ENCODE measurements at regions not wholly inside any gene's neighbourhood (a gene's known extent, or its start where the extent isn't known, plus 50 kb on each side); places are given as distances from the start of the nearest gene placed in this dataset.

DNA sequence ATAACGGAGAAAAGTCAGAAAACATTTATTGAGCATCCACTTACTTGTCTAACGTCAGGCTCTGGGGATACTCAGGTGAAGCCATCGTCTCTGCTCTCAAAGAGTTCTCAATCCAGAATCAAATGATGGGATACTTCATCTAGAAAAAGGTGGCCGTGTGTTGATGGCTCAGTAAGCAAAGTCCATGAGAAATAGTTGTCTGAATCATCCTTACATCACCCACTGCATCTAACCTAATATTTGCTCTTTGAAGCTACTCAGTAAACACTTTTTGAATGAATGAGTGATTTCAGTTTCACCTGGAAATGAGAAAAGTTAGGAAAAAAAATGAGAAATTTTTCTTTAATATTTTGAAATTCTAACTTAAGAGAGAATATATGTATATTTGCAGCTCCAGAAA is 155.3 kb upstream of the PKN2 start:
- H3K4me3 ChIP-seq (ENCODE audit: control insufficient read depth, low read depth, low read length) = no peak overlapping the region
- no peak for DNase-seq (ENCODE audit: low read depth)
- TF ChIP-seq, protein P1, sequence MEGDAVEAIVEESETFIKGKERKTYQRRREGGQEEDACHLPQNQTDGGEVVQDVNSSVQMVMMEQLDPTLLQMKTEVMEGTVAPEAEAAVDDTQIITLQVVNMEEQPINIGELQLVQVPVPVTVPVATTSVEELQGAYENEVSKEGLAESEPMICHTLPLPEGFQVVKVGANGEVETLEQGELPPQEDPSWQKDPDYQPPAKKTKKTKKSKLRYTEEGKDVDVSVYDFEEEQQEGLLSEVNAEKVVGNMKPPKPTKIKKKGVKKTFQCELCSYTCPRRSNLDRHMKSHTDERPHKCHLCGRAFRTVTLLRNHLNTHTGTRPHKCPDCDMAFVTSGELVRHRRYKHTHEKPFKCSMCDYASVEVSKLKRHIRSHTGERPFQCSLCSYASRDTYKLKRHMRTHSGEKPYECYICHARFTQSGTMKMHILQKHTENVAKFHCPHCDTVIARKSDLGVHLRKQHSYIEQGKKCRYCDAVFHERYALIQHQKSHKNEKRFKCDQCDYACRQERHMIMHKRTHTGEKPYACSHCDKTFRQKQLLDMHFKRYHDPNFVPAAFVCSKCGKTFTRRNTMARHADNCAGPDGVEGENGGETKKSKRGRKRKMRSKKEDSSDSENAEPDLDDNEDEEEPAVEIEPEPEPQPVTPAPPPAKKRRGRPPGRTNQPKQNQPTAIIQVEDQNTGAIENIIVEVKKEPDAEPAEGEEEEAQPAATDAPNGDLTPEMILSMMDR (conservative IDR thresholded peaks at IDR 0.05; ENCODE audit: control insufficient read depth, insufficient read depth, low read depth, low read length) = no peak

DNA sequence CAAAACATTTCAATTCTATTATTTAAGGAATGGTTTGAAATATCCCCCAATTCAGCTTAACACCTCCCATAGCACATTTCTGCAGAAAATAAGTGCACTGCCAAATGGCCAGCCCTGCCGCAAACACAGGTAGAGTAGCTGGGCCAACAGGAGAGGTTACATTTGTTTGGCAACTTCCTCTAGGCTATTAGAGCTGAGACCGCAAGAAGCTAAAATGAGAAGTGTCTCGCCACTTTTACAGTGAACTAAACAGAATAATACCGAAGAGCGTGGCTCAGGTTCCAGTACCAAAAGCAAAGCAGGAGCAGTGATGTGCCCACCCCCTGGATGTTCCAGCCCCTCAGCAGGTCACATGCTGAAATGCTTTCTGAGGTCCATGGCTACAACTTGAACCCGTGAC is 154.5 kb upstream of the PKN2 start:
- H3K4me3 ChIP-seq (ENCODE audit: control insufficient read depth, low read depth, low read length) = no peak overlapping the region
- TF ChIP-seq, protein P1 (conservative IDR thresholded peaks at IDR 0.05; ENCODE audit: control insufficient read depth, insufficient read depth, low read depth, low read length) = no peak
- no peak for DNase-seq (ENCODE audit: low read depth)

DNA sequence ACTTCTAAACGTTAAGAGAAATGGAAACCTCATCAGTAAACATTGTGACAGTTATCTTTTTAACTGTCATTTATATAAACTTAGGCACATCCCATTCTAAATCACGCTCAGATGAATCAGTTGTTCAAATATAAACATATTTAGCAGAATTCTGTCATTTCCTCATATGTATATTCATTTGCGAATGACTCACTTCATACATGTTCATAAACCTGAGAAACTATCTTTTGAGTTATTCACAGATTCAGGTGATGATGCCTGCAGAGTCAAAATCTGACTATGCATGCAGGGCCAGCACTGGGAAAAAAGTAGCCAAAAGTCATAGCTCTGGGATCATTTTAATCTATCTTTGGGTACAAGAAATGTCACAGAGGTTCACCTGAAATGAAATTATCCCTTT is 153.8 kb upstream of the PKN2 start:
- no peak overlapping the region for H3K4me3 ChIP-seq (ENCODE audit: control insufficient read depth, low read depth, low read length)
- TF ChIP-seq, protein P1 (conservative IDR thresholded peaks at IDR 0.05; ENCODE audit: control insufficient read depth, insufficient read depth, low read depth, low read length) = no peak
- no peak for DNase-seq (ENCODE audit: low read depth)

DNA sequence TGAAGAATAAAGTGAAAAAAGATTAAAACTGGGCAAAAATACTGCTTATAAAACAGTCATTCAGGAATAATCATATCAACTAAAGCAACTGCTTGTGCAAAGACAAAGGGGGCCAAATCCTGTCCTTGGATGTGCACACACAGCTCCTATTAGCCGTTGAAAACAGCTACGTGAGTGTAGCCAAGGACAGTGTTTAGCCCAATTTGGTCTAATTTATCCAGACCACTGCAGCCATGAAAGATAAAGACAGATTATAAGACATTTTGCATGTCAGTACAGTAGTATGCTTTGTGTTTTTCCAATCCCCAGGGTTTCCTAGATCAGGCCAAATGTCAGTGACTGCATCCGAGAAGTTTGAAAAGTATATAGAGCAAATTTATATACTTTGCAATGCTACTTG is 146.3 kb upstream of the PKN2 start:
- DNase-seq (ENCODE audit: low read depth) = no peak
- H3K4me3 ChIP-seq (ENCODE audit: control insufficient read depth, low read depth, low read length) = no peak overlapping the region
- TF ChIP-seq, protein P1 (conservative IDR thresholded peaks at IDR 0.05; ENCODE audit: control insufficient read depth, insufficient read depth, low read depth, low read length) = no peak

DNA sequence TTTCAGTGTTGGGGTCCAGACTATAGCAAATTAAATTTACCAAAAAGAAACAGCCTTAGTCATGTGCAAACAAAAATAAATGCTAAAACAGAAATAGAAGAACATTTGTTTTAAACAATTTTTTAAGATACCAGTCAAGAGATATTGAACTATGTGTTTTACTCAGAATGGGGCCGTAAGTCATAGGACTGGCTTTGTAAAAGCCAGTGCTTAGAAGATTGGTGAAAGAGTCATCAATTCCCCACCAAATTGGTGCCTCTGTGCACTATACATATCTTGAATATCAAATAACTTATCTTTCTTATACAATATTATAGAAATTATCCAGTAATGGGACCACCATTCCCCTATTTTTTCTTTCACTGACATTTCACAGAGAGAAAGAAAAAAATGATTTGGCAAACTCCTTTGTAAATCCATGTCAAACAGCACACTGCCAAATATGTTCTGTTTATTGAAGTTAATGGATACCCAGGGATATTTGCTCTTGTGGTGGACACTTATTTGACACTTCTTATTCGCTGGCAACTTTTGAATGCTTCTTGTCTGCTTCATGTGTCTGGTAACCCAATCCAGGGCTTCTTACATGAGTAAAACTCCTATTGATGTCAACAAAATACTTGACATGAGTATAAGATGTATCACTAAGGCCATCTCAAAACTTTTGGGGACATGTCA is 145.7 kb upstream of the PKN2 start:
- no peak overlapping the region for H3K4me3 ChIP-seq (ENCODE audit: control insufficient read depth, low read depth, low read length)
- TF ChIP-seq, protein P1 (conservative IDR thresholded peaks at IDR 0.05; ENCODE audit: control insufficient read depth, insufficient read depth, low read depth, low read length) = no peak

DNA sequence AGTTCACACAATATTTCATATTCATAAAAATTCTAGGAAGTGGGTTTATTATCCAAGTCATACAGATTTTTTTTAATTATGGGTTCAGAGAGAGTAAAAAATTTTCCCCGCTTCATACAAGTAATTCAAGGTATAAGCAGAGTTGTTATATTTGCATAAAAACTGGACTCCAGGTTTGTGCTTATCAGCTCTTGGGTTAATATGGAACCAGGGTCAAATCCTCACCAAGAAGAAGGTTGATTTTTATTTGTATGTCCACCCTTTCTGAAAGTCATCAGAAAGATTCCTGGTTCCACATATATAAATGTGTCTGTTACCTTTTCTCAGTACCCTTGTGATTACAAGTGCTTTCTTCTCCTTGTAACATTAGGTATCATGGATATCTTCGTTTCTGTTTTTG is 143.8 kb upstream of the PKN2 start:
- TF ChIP-seq, protein P1 (conservative IDR thresholded peaks at IDR 0.05; ENCODE audit: control insufficient read depth, insufficient read depth, low read depth, low read length) = no peak
- DNase-seq (ENCODE audit: low read depth) = no peak
- no peak overlapping the region for H3K4me3 ChIP-seq (ENCODE audit: control insufficient read depth, low read depth, low read length)

More for the DNA sequence above, 145.7 kb upstream of the PKN2 start:
- DNase-seq (ENCODE audit: low read depth) = no peak

DNA sequence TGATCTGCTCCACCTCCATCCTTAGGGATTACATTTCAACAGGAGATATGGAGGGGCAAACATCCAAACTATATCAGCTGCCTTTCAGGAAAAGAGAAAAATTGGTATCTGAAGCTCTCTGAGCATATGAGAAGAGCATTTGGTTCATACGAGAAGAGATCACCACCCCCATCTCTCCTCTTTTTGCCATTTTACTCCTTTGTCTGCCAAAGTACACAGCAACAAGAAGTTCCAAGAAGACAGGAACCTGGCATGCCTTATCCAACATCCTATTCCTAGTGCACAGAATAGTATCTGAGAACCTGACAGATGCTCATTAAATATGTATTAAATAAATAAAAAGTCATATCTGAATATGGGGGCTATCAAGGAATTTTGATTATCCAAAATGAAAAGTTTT is 142.5 kb upstream of the PKN2 start:
- H3K4me3 ChIP-seq (ENCODE audit: control insufficient read depth, low read depth, low read length) = no peak overlapping the region
- TF ChIP-seq, protein P1 (conservative IDR thresholded peaks at IDR 0.05; ENCODE audit: control insufficient read depth, insufficient read depth, low read depth, low read length) = no peak
- no peak for DNase-seq (ENCODE audit: low read depth)

Data from fibroblast of mammary gland (primary cell).